ENCODE measurements at regions not wholly inside any gene's neighbourhood (a gene's known extent, or its start where the extent isn't known, plus 50 kb on each side); places are given as distances from the start of the nearest gene placed in this dataset.
"Not testable (repeated sequence)": the region's sequence is repeated elsewhere in the genome, so short reads cannot be mapped to it uniquely, and the experiment has no call there.

- intact Hi-C loops (cut with DNase I), result no loop called here
- no peaks in the 10 kb centered on the region for H3K4me1 ChIP-seq
- H3K27ac ChIP-seq (replicated peaks in 1 of 4), result no peak overlapping the region
- H3K4me3 ChIP-seq, result no peak overlapping the region
- no peak for TF ChIP-seq EP300 (IDR thresholded peaks at IDR 0.05)
- no peak for TF ChIP-seq CTCF (IDR thresholded peaks at IDR 0.05)
- TF ChIP-seq POLR2AphosphoS5 (IDR thresholded peaks at IDR 0.05), result no peak
- TF ChIP-seq POLR2A (IDR thresholded peaks at IDR 0.05; ENCODE audit: low read depth), result no peak
- no peaks in the 10 kb centered on the region for H3K27me3 ChIP-seq
- DNase-seq (ENCODE audit: extremely low spot score), result no peak
- no peaks in the 10 kb centered on the region for H3K9me3 ChIP-seq
- no peaks in the 10 kb centered on the region for H3K36me3 ChIP-seq
- WGBS, result 43% methylated on average over 1 of the region's 1 CpG
These were observed 511.5 kb upstream of the CYLC2 start for GRCh38 chr9:102483651-102484050.

GRCh38 chr9:102482776-102483175 is 512.4 kb upstream of the CYLC2 start:
- 88% methylated on average over 1 of the region's 1 CpG for WGBS
- no peak overlapping the region for H3K27ac ChIP-seq (replicated peaks in 1 of 4)
- no peaks in the 10 kb centered on the region for H3K27me3 ChIP-seq
- no peaks in the 10 kb centered on the region for H3K36me3 ChIP-seq
- no peak for TF ChIP-seq POLR2AphosphoS5 (IDR thresholded peaks at IDR 0.05)
- TF ChIP-seq CTCF (IDR thresholded peaks at IDR 0.05), result no peak
- no peak for TF ChIP-seq EP300 (IDR thresholded peaks at IDR 0.05)
- TF ChIP-seq POLR2A (IDR thresholded peaks at IDR 0.05; ENCODE audit: low read depth), result no peak
- intact Hi-C loops (cut with DNase I), result no loop called here
- H3K9me3 ChIP-seq, result no peaks in the 10 kb centered on the region
- no peak overlapping the region for H3K4me3 ChIP-seq
- no peaks in the 10 kb centered on the region for H3K4me1 ChIP-seq
- DNase-seq (ENCODE audit: extremely low spot score), result no peak

GRCh38 chr9:102479191-102479590 is 515.9 kb upstream of the CYLC2 start:
- WGBS, result 56% methylated on average over 3 of the region's 3 CpGs
- Histone ChIP-seq H3K27me3 (no peaks in the 10 kb centered on the region), H3K9me3 (no peaks in the 10 kb centered on the region), H3K36me3 (no peaks in the 10 kb centered on the region), H3K4me3 (no peak overlapping the region), H3K27ac (replicated peaks in 1 of 4) (no peak overlapping the region), H3K4me1 (no peaks in the 10 kb centered on the region)
- no peak for TF ChIP-seq POLR2AphosphoS5 (IDR thresholded peaks at IDR 0.05)
- no peak for DNase-seq (ENCODE audit: extremely low spot score)
- intact Hi-C loops (cut with DNase I), result no loop called here

- Histone ChIP-seq H3K4me3 (no peak overlapping the region), H3K27ac (replicated peaks in 1 of 4) (no peak overlapping the region), H3K4me1 (no peaks in the 10 kb centered on the region), H3K9me3 (no peaks in the 10 kb centered on the region), H3K27me3 (no peaks in the 10 kb centered on the region), H3K36me3 (no peaks in the 10 kb centered on the region)
- TF ChIP-seq POLR2A (IDR thresholded peaks at IDR 0.05; ENCODE audit: low read depth) (no peak), POLR2AphosphoS5 (IDR thresholded peaks at IDR 0.05) (no peak), EP300 (IDR thresholded peaks at IDR 0.05) (no peak), CTCF (IDR thresholded peaks at IDR 0.05) (no peak)
- 81% methylated on average over 2 of the region's 2 CpGs for WGBS
- intact Hi-C loops (cut with DNase I), result no loop called here
- no peak for DNase-seq (ENCODE audit: extremely low spot score)
These were observed 520.8 kb upstream of the CYLC2 start for GRCh38 chr9:102474357-102474756.

GRCh38 chr9:102469430-102469829 is 525.7 kb upstream of the CYLC2 start:
- H3K9me3 ChIP-seq; H3K27ac ChIP-seq (replicated peaks in 1 of 4); H3K36me3 ChIP-seq; H3K27me3 ChIP-seq; H3K4me3 ChIP-seq; DNase-seq (ENCODE audit: extremely low spot score); intact Hi-C loops (cut with DNase I); H3K4me1 ChIP-seq: not testable (repeated sequence)
- WGBS, result 91% methylated on average over 7 of the region's 7 CpGs

GRCh38 chr9:102461156-102461819 is 533.8 kb upstream of the CYLC2 start:
- DNase-seq (ENCODE audit: extremely low spot score), result no peak
- TF ChIP-seq POLR2A (IDR thresholded peaks at IDR 0.05; ENCODE audit: low read depth), result no peak
- TF ChIP-seq POLR2AphosphoS5 (IDR thresholded peaks at IDR 0.05), result no peak
- no peak for TF ChIP-seq EP300 (IDR thresholded peaks at IDR 0.05)
- TF ChIP-seq CTCF (IDR thresholded peaks at IDR 0.05), result no peak
- intact Hi-C loops (cut with DNase I), result no loop called here
- H3K27me3 ChIP-seq, result no peaks in the 10 kb centered on the region
- no peaks in the 10 kb centered on the region for H3K9me3 ChIP-seq
- H3K36me3 ChIP-seq, result no peaks in the 10 kb centered on the region
- no CpG with 5 or more reads among the region's 2 CpGs for WGBS
- H3K4me1 ChIP-seq, result no peaks in the 10 kb centered on the region
- no peak overlapping the region for H3K27ac ChIP-seq (replicated peaks in 1 of 4)
- no peak overlapping the region for H3K4me3 ChIP-seq

All from esophagus muscularis mucosa (tissue), 4 donors.